ENCODE measurements at regions not wholly inside any gene's neighbourhood (a gene's known extent, or its start where the extent isn't known, plus 50 kb on each side); places are given as distances from the start of the nearest gene placed in this dataset.

- Histone ChIP-seq H3K27ac (ENCODE audit: extremely low read length, insufficient read depth, low read length) (no peak overlapping the region), H3K9me3 (ENCODE audit: low read length) (no peaks in the 10 kb centered on the region), H3K4me1 (ENCODE audit: insufficient read depth, low read length) (peaks cover 7% of the 10 kb centered on the region; the same call in 1 of the 2 replicates), H3K36me3 (replicated peaks in 1 of 2; ENCODE audit: control insufficient read depth in 1 of 2, insufficient read depth in 2 of 2, low read length in 2 of 2) (no peaks in the 10 kb centered on the region), H3K27me3 (ENCODE audit: control insufficient read depth in 1 of 2, insufficient read depth in 2 of 2, low read length in 2 of 2) (peaks cover 4 to 45% of the 10 kb centered on the region in 2 experiments; a peak in 4 of 5 replicates), H3K4me3 (replicated peaks in 1 of 3; ENCODE audit: insufficient read depth in 1 of 3, low read depth in 2 of 3, low read length in 3 of 3) (no peak overlapping the region), H3K9ac (ENCODE audit: insufficient read depth, low read depth, low read length) (no peak overlapping the region), H3K79me2 (ENCODE audit: insufficient read depth, low read length) (no peaks in the 10 kb centered on the region), H2AFZ (ENCODE audit: low read length) (no peak overlapping the region), H4K20me1 (ENCODE audit: insufficient read depth, low read length) (no peaks in the 10 kb centered on the region), H3K4me2 (ENCODE audit: low read depth, low read length) (no peak overlapping the region)
- DNase-seq (ENCODE audit: low spot score) (peak; percentile 23), FAIRE-seq (no peak), ATAC-seq (peak; percentile 72)
- BruUV-seq (replicated peaks) = no TSS peak
- ChIA-PET CTCF (ENCODE audit: low intra/inter-chr PET ratio, low total read pairs) (no interaction called here), POLR2A (interaction anchor here (0.7 kb wide), 1 partner anchor 546 kb away, joined by 3 read pairs; no protein-coding TSS in a partner anchor)
- in situ Hi-C loops (cut with HindIII; ENCODE audit: extremely low pct_ligation_motif_present, low pct_unique_long_range_greater_than_20kb) (no loop called here), intact Hi-C loops (cut with micrococcal nuclease; ENCODE audit: unreplicated experiment) (no loop called here)
- WGBS (ENCODE audit: low lambda C conversion rate) = 27% methylated on average over 2 of the region's 2 CpGs
- TF ChIP-seq HDAC1 (CRISPR knock-in tag; IDR thresholded peaks at IDR 0.05) (no peak), CC2D1A (CRISPR knock-in tag; IDR thresholded peaks at IDR 0.05) (no peak), SETDB1 (CRISPR knock-in tag; IDR thresholded peaks at IDR 0.05; ENCODE audit: borderline replicate concordance) (no peak), SALL1 (CRISPR knock-in tag; IDR thresholded peaks at IDR 0.05) (peak; percentile 29; the same call in 1 of the 2 replicates), PTBP1 (IDR thresholded peaks at IDR 0.05; ENCODE audit: low read depth, low read length, poor library complexity, severe bottlenecking) (no peak), IKZF5 (CRISPR knock-in tag; IDR thresholded peaks at IDR 0.05) (no peak), SUZ12 (IDR thresholded peaks at IDR 0.05; ENCODE audit: low read depth, low read length) (no peak), ATF7 (IDR thresholded peaks at IDR 0.05) (peak; percentile 50), ATF7 (CRISPR knock-in tag; IDR thresholded peaks at IDR 0.05) (no peak), CERS6 (CRISPR knock-in tag; IDR thresholded peaks at IDR 0.05) (no peak), SRSF4 (IDR thresholded peaks at IDR 0.05; ENCODE audit: low read depth, low read length, poor library complexity, severe bottlenecking) (no peak), IKZF4 (CRISPR knock-in tag; IDR thresholded peaks at IDR 0.05; ENCODE audit: borderline replicate concordance, low read depth, not compliant biosample characterization) (no peak), SOX6 (IDR thresholded peaks at IDR 0.05) (no peak), SOX6 (CRISPR knock-in tag; IDR thresholded peaks at IDR 0.05) (no peak), HNF4A (CRISPR knock-in tag; IDR thresholded peaks at IDR 0.05) (peak; percentile 49), CEBPB (IDR thresholded peaks at IDR 0.05; ENCODE audit: borderline replicate concordance, low read depth, low read length) (peak; percentile 90), CEBPG (CRISPR knock-in tag; IDR thresholded peaks at IDR 0.05) (peak; percentile 78), MAFF (IDR thresholded peaks at IDR 0.05; ENCODE audit: low read depth, low read length) (peak; percentile 82), NCOA1 (CRISPR knock-in tag; IDR thresholded peaks at IDR 0.05) (no peak), MAFK (conservative IDR thresholded peaks at IDR 0.05 in 1 of 2, IDR thresholded peaks at IDR 0.05 in 1 of 2; ENCODE audit: low read length in 2 of 2) (peak; percentile 79 to 86), KDM4B (CRISPR knock-in tag; IDR thresholded peaks at IDR 0.05) (no peak), ZBTB25 (CRISPR knock-in tag; IDR thresholded peaks at IDR 0.05) (no peak)
- TF ChIP-seq, protein P1, sequence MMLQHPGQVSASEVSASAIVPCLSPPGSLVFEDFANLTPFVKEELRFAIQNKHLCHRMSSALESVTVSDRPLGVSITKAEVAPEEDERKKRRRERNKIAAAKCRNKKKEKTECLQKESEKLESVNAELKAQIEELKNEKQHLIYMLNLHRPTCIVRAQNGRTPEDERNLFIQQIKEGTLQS (CRISPR knock-in tag; IDR thresholded peaks at IDR 0.05) = peak; percentile 62; the same call in 1 of the 2 replicates
Observed at GRCh38 chr2:20897874-20898453, 75.1 kb upstream of the LDAH start.

All from HepG2 (cell line).